HepG2 (cell line): ENCODE measurements at regions not wholly inside any gene's neighbourhood (a gene's known extent, or its start where the extent isn't known, plus 50 kb on each side); places are given as distances from the start of the nearest gene placed in this dataset.

Experiments
- ATAC-seq: fragments of 200-7000 bp; cut with Tn5 transposase; 3 replicates; pipeline ENCODE4 v1.9.1; 2020; ENCODE audit warnings: mild to moderate bottlenecking, moderate library complexity
- BruUV-seq: library from RNA; stranded (reverse); fragments of 400-500 nt; replicated peaks from 2 replicates; lab custom pipeline; 2021; lab: Mats Ljungman, UMichigan
- CTCF ChIA-PET: fragments of 300-600 bp; formaldehyde crosslinking; extraction: SDS; loops from one replicate; lab custom pipeline; 2021; ENCODE audit warnings: low total read pairs, inconsistent platforms, low intra/inter-chr PET ratio; lab: Yijun Ruan, JAX
- POLR2A ChIA-PET: fragments of 350-600 bp; sonication (Branson Sonifier 250); formaldehyde crosslinking; loops from one replicate; lab custom pipeline; 2020; ENCODE audit warnings: antibody characterized with exemption, inconsistent platforms; lab: Yijun Ruan, JAX
- DNase-seq: peaks from one replicate; pipeline ENCODE4 v3.0.0-alpha.2; 2015; ENCODE audit warnings: low spot score
- FAIRE-seq: peaks from 3 replicates; lab custom pipeline; 2011; peaks lifted over from hg19 to GRCh38; lab: Jason Lieb, UNC
- H2AFZ ChIP-seq: one replicate; pipeline ENCODE4 v1.6.1; 2011; ENCODE audit warnings: low read length, inconsistent platforms
- H3K27ac ChIP-seq: fragments of 300-600 bp; 3 replicates; pipeline ENCODE4 v1.8.0; 2011; ENCODE audit warnings: mixed run types, mild to moderate bottlenecking, mixed read lengths, low read length, inconsistent platforms; ENCODE audit not compliant: insufficient read depth; ENCODE audit errors: extremely low read length
- H3K27me3 ChIP-seq, 2 experiments: fragments of 200-600 bp in 1 of 2; 2 replicates in 1 of 2; 3 replicates in 1 of 2; pipeline versions ENCODE4 v1.6.0 to v1.8.0; 2011; ENCODE audit warnings: low read length in 2 of 2, mild to moderate bottlenecking in 2 of 2, moderate library complexity in 2 of 2, inconsistent platforms in 1 of 2; ENCODE audit not compliant: insufficient read depth in 2 of 2, control insufficient read depth in 1 of 2
- H3K36me3 ChIP-seq, 2 experiments: fragments of 200-600 bp in 1 of 2; replicated peaks in 1 of 2; 2 replicates in 1 of 2; 3 replicates in 1 of 2; pipeline versions ENCODE4 v1.5.1 to v1.8.0; 2011; ENCODE audit warnings: low read length in 2 of 2, inconsistent platforms in 1 of 2; ENCODE audit not compliant: insufficient read depth in 2 of 2, control insufficient read depth in 1 of 2
- H3K4me1 ChIP-seq: 2 replicates; pipeline ENCODE4 v1.5.1; 2012; ENCODE audit warnings: low read length, inconsistent platforms; ENCODE audit not compliant: insufficient read depth
- H3K4me2 ChIP-seq: 2 replicates; pipeline ENCODE4 v1.6.0; 2011; ENCODE audit warnings: low read depth, low read length, inconsistent platforms
- H3K4me3 ChIP-seq, 3 experiments: fragments of 200-600 bp in 1 of 3; sonication (generic), shearing (Covaris generic) in 1 of 3; replicated peaks in 1 of 3; 2 replicates each; pipeline ENCODE4 v1.5.1; 2011 to 2016; ENCODE audit warnings: low read length in 3 of 3, inconsistent platforms in 2 of 3, low read depth in 2 of 3, mild to moderate bottlenecking in 2 of 3, control low read depth in 1 of 3, mixed read lengths in 1 of 3; ENCODE audit not compliant: insufficient read depth in 1 of 3
- H3K79me2 ChIP-seq: one replicate; pipeline ENCODE4 v1.6.1; 2011; ENCODE audit warnings: low read length, inconsistent platforms; ENCODE audit not compliant: insufficient read depth
- H3K9ac ChIP-seq: 2 replicates; pipeline ENCODE4 v1.6.0; 2011; ENCODE audit warnings: mild to moderate bottlenecking, low read depth, low read length, inconsistent platforms; ENCODE audit not compliant: insufficient read depth
- H3K9me3 ChIP-seq: 2 replicates; pipeline ENCODE4 v1.5.1; 2012; ENCODE audit warnings: mild to moderate bottlenecking, low read length
- H4K20me1 ChIP-seq: 2 replicates; pipeline ENCODE4 v1.6.0; 2011; ENCODE audit warnings: inconsistent platforms, mild to moderate bottlenecking, low read length, moderate library complexity; ENCODE audit not compliant: insufficient read depth
- CBX2 ChIP-seq, 2 experiments: fragments of 200-600 bp in 1 of 2; sonication (generic); formaldehyde crosslinking in 1 of 2; IDR thresholded peaks; 2 replicates each; pipeline versions ENCODE4 v1.7.0 to v1.8.1; 2018 to 2022; ENCODE audit warnings: low read depth in 2 of 2, low read length in 1 of 2, mild to moderate bottlenecking in 1 of 2, missing genetic modification reagents in 1 of 2
- CEBPB ChIP-seq: IDR thresholded peaks from 2 replicates; pipeline ENCODE4 v1.6.1; 2011; ENCODE audit warnings: low read depth, low read length, improper control_type of control experiment, borderline replicate concordance
- KAT7 ChIP-seq: IDR thresholded peaks from 2 replicates; pipeline ENCODE4 v1.6.1; 2018; ENCODE audit warnings: borderline replicate concordance, missing compliant biosample characterization
- RFX3 ChIP-seq: IDR thresholded peaks from 2 replicates; pipeline ENCODE4 v1.6.1; 2016; ENCODE audit warnings: missing biosample characterization, missing genetic modification reagents
- ZNF12 ChIP-seq: sonication (generic); formaldehyde crosslinking; IDR thresholded peaks from 2 replicates; pipeline ENCODE4 v1.5.0; 2020; ENCODE audit warnings: missing genetic modification reagents
- WGBS: methylation state at CpG from one replicate; pipeline ENCODE4 v1.1.6; 2017; ENCODE audit warnings: low lambda C conversion rate; 5-methylcytosine and 5-hydroxymethylcytosine counted together
- in situ Hi-C: cut with HindIII; loops from 2 replicates; pipeline ENCODE4 v1.10.0; 2017; ENCODE audit warnings: low pct_unique_long_range_greater_than_20kb; ENCODE audit not compliant: extremely low pct_ligation_motif_present
- intact Hi-C: fragments of 100-400 bp; cut with micrococcal nuclease; formaldehyde crosslinking; loops from one replicate; pipeline ENCODE4 v1.10.0; 2022; ENCODE audit not compliant: unreplicated experiment
- TF ChIP-seq, protein P1 (sequence below): sonication (generic); formaldehyde crosslinking; IDR thresholded peaks from 2 replicates; pipeline ENCODE4 v1.5.0; 2020; ENCODE audit warnings: mild to moderate bottlenecking, missing genetic modification reagents
- TF ChIP-seq, protein P2 (sequence below): sonication (generic); formaldehyde crosslinking; IDR thresholded peaks from 2 replicates; pipeline ENCODE4 v1.4.0; 2020; ENCODE audit warnings: missing genetic modification reagents
- TF ChIP-seq, protein P3 (sequence below): IDR thresholded peaks from 2 replicates; pipeline ENCODE4 v1.6.1; 2016
- TF ChIP-seq, protein P4 (sequence below): sonication (generic); formaldehyde crosslinking; IDR thresholded peaks from 2 replicates; pipeline ENCODE4 v1.4.0; 2020; ENCODE audit warnings: missing genetic modification reagents, borderline replicate concordance
- TF ChIP-seq, protein P5 (sequence below): sonication (generic); formaldehyde crosslinking; IDR thresholded peaks from 2 replicates; pipeline ENCODE4 v1.5.0; 2020; ENCODE audit warnings: mild to moderate bottlenecking, missing genetic modification reagents

DNA sequence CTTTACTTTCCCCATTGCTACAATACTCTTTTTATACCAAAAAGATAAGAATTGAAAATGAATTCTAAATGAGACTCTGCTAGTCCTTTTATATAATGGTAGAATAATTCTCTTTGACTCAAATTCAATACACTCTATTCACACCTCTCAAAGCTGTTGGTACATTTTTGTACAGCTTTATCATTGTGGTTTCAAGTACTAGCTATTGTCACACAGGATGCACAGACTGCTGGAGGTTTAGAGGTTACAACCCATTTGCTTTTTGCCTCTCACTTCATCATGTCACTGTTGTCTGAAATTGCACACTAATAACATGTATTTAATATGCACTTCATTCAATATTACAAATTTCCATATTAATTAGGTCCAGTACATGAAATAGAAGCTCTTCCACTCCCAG, 442.2 kb upstream of the ARID1B start:
- TF ChIP-seq, protein P1, sequence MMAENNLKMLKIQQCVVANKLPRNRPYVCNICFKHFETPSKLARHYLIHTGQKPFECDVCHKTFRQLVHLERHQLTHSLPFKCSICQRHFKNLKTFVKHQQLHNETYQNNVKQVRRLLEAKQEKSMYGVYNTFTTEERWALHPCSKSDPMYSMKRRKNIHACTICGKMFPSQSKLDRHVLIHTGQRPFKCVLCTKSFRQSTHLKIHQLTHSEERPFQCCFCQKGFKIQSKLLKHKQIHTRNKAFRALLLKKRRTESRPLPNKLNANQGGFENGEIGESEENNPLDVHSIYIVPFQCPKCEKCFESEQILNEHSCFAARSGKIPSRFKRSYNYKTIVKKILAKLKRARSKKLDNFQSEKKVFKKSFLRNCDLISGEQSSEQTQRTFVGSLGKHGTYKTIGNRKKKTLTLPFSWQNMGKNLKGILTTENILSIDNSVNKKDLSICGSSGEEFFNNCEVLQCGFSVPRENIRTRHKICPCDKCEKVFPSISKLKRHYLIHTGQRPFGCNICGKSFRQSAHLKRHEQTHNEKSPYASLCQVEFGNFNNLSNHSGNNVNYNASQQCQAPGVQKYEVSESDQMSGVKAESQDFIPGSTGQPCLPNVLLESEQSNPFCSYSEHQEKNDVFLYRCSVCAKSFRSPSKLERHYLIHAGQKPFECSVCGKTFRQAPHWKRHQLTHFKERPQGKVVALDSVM (CRISPR knock-in tag), result no peak
- TF ChIP-seq, protein P2, sequence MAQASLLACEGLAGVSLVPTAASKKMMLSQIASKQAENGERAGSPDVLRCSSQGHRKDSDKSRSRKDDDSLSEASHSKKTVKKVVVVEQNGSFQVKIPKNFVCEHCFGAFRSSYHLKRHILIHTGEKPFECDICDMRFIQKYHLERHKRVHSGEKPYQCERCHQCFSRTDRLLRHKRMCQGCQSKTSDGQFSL (CRISPR knock-in tag), result no peak
- TF ChIP-seq, protein P3, sequence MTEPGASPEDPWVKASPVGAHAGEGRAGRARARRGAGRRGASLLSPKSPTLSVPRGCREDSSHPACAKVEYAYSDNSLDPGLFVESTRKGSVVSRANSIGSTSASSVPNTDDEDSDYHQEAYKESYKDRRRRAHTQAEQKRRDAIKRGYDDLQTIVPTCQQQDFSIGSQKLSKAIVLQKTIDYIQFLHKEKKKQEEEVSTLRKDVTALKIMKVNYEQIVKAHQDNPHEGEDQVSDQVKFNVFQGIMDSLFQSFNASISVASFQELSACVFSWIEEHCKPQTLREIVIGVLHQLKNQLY, result no peak
- no peak for TF ChIP-seq CEBPB
- in situ Hi-C loops (no loop called here), intact Hi-C loops (no loop called here)
- Histone ChIP-seq H3K9me3 (no peaks in the 10 kb centered on the region), H4K20me1 (no peaks in the 10 kb centered on the region), H3K9ac (no peak overlapping the region), H3K27me3 (peaks cover 0 to 16% of the 10 kb centered on the region in 2 experiments; a peak in 2 of 5 replicates), H3K4me2 (no peak overlapping the region), H3K4me3 (no peak overlapping the region), H2AFZ (no peak overlapping the region), H3K79me2 (no peaks in the 10 kb centered on the region), H3K4me1 (no peaks in the 10 kb centered on the region), H3K36me3 (no peaks in the 10 kb centered on the region), H3K27ac (no peak overlapping the region)
- DNase-seq, result no peak
- no peak for ATAC-seq
- no peak for FAIRE-seq
- BruUV-seq, result no TSS peak
- ChIA-PET POLR2A (no interaction called here), CTCF (no interaction called here)

DNA sequence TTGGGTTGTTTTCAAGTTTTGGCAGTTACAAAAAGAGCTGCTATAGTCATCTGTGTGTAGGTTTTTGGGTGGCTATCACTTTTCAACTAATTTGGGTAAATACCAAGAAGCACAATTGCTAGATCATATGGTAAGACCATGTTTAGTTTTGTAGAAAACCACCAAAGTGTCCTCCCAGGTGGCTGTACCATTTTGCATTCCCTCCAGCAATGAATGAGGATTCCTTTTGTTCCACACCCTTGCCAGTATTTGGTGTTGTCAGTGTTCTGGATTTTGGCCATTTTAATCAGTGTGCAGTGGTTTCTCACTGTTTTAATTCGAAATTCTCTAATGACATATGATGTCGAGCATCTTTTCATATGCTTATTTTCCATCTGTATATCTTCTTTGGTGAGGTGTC, 457.5 kb upstream of the ARID1B start:
- CTCF ChIA-PET, result no interaction called here
- no peak for FAIRE-seq
- no peak for ATAC-seq
- H2AFZ ChIP-seq, result no peak overlapping the region
- no peak overlapping the region for H3K4me3 ChIP-seq
- H3K4me2 ChIP-seq, result no peak overlapping the region
- no peaks in the 10 kb centered on the region for H3K4me1 ChIP-seq
- H3K9ac ChIP-seq, result no peak overlapping the region
- peaks cover 0 to 4% of the 10 kb centered on the region in 2 experiments; a peak in 2 of 5 replicates for H3K27me3 ChIP-seq
- intact Hi-C loops, result no loop called here
- no peak for DNase-seq
- POLR2A ChIA-PET, result no interaction called here
- H3K27ac ChIP-seq, result no peak overlapping the region
- H3K79me2 ChIP-seq, result no peaks in the 10 kb centered on the region
- H3K36me3 ChIP-seq, result no peaks in the 10 kb centered on the region
- WGBS, result 2% methylated on average over 2 of the region's 2 CpGs
- no TSS peak for BruUV-seq
- in situ Hi-C loops, result no loop called here
- H4K20me1 ChIP-seq, result no peaks in the 10 kb centered on the region
- H3K9me3 ChIP-seq, result no peaks in the 10 kb centered on the region
- TF ChIP-seq, protein P4, sequence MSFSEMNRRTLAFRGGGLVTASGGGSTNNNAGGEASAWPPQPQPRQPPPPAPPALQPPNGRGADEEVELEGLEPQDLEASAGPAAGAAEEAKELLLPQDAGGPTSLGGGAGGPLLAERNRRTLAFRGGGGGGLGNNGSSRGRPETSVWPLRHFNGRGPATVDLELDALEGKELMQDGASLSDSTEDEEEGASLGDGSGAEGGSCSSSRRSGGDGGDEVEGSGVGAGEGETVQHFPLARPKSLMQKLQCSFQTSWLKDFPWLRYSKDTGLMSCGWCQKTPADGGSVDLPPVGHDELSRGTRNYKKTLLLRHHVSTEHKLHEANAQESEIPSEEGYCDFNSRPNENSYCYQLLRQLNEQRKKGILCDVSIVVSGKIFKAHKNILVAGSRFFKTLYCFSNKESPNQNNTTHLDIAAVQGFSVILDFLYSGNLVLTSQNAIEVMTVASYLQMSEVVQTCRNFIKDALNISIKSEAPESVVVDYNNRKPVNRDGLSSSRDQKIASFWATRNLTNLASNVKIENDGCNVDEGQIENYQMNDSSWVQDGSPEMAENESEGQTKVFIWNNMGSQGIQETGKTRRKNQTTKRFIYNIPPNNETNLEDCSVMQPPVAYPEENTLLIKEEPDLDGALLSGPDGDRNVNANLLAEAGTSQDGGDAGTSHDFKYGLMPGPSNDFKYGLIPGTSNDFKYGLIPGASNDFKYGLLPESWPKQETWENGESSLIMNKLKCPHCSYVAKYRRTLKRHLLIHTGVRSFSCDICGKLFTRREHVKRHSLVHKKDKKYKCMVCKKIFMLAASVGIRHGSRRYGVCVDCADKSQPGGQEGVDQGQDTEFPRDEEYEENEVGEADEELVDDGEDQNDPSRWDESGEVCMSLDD (CRISPR knock-in tag), result no peak
- no peak for TF ChIP-seq CBX2 (IDR thresholded peaks at IDR 0.05; ENCODE audit: low read depth, low read length)
- no peak for TF ChIP-seq CBX2 (CRISPR knock-in tag; IDR thresholded peaks at IDR 0.05; ENCODE audit: low read depth)
- TF ChIP-seq ZNF12 (CRISPR knock-in tag), result no peak
- TF ChIP-seq, protein P5, sequence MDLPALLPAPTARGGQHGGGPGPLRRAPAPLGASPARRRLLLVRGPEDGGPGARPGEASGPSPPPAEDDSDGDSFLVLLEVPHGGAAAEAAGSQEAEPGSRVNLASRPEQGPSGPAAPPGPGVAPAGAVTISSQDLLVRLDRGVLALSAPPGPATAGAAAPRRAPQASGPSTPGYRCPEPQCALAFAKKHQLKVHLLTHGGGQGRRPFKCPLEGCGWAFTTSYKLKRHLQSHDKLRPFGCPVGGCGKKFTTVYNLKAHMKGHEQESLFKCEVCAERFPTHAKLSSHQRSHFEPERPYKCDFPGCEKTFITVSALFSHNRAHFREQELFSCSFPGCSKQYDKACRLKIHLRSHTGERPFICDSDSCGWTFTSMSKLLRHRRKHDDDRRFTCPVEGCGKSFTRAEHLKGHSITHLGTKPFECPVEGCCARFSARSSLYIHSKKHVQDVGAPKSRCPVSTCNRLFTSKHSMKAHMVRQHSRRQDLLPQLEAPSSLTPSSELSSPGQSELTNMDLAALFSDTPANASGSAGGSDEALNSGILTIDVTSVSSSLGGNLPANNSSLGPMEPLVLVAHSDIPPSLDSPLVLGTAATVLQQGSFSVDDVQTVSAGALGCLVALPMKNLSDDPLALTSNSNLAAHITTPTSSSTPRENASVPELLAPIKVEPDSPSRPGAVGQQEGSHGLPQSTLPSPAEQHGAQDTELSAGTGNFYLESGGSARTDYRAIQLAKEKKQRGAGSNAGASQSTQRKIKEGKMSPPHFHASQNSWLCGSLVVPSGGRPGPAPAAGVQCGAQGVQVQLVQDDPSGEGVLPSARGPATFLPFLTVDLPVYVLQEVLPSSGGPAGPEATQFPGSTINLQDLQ (CRISPR knock-in tag), result no peak
- no peak for TF ChIP-seq KAT7 (CRISPR knock-in tag)
- TF ChIP-seq RFX3 (CRISPR knock-in tag), result no peak
